Inflammatory macrophage (primary cell): ENCODE measurements at regions not wholly inside any gene's neighbourhood (a gene's known extent, or its start where the extent isn't known, plus 50 kb on each side); places are given as distances from the start of the nearest gene placed in this dataset.
"Not testable (repeated sequence)": the region's sequence is repeated elsewhere in the genome, so short reads cannot be mapped to it uniquely, and the experiment has no call there.

Experiments used
- DNase-seq, 2 donors: peaks; one replicate each; pipeline ENCODE4 v3.0.0-alpha.2; 2020 to 2022

DNA sequence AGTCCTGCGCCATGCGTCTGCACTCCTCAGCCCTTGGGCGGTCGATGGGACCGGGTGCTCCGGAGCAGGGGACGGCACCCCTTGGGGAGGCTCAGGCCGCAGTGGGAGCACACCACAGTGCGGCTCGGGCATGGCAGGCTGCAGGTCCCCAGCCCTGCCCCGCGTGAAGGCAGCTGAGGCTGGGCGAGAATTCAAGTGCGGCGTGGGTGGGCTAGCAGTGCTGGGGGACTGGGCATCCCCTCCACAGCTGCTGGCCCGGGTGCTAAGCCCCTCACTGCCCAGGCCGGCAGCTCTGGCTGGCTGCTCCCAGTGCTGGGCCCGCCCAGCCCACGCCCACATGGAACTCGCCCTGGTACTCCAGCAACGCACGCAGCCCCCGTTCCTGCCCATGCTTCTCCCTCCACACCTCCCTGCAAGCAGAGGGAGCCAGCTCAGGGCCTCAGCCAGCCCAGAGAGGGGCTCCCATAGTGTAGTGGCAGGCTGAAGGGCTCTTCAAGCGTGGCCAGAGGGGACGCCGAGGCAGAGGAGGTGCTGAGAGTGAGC lies 198.3 kb upstream of the CNTNAP5 start:
- DNase-seq = no peak

DNA sequence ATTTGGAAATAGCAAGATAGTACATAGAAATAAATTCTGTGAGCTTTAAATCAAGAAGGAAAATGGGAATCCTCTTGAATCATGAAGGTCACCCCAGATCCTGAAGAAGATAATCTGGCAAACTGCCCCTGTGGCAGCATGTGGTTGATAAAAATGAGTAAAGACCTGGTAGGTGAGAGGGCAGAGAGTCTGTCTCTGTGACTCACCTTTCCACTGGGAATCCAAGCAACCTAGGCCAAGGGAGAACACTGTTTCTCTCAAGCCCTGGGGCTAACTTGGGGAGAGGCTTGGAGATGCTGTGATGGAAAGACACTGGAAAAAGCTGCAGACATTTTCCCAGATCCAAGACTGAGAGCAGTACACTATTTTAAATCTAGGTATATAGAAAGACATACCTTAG lies 185.8 kb upstream of the CNTNAP5 start:
- no peak for DNase-seq

DNA sequence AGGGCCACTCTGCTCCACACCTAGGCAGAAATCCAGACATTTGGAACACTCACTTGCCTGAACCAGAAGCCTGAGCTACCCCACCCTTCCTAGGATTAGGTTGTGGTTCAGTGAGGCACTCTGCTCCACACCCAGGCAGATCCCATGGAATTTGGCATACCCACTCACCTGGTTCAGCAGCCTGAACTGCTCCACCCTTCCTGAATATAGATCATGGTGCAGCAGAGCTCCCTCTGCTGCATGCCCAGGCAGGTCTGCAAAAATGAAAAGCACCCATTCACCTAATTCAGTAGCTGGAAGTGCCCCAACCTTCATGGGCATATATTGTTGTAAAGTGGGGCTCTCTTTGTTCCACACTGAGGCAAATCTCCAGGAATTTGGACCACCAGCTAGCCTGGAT lies 185.1 kb upstream of the CNTNAP5 start:
- DNase-seq = no peak

GRCh38 chr2:123840574-123840973 lies 184.5 kb upstream of the CNTNAP5 start:
- no peak for DNase-seq

- no peak for DNase-seq
Measured at GRCh38 chr2:123851281-123851680, 173.8 kb upstream of the CNTNAP5 start.

DNA sequence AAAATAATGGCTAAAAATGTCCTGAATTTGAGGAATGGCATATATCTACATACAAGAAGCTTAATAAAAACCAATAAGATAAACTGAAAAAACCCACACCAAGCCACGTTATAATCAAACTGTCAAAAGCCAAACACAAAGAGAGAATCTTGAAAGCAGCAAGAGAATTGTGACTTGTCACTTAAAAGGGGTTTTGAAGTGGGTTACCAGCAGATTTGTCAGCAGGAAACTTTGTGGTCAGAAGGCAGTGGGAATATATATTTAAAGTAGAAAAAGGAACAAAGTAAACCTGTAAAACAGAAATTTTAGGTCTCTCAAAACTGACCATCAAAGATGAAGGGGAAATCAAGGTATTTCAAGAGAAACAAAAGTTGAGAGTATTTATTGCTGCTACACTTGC lies 171.9 kb upstream of the CNTNAP5 start:
- DNase-seq = no peak

DNA sequence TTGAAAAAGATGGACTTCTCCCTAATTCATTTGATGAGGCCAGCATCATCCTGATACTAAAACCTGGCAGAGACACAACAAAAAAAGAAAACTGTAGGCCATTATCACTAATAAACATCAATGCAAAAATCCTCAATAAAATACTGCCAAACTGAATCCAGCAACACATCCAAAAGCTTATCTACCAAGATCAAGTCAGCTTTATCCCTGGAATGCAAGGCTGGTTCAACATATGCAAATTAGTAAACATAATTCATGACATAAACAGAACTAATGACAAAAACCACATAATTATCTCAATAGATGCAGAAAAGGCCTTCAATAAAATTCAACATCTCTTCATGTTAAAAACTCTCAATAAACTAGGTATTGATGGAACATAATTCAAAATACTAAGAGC lies 166.1 kb upstream of the CNTNAP5 start:
- not testable (repeated sequence) for DNase-seq

DNA sequence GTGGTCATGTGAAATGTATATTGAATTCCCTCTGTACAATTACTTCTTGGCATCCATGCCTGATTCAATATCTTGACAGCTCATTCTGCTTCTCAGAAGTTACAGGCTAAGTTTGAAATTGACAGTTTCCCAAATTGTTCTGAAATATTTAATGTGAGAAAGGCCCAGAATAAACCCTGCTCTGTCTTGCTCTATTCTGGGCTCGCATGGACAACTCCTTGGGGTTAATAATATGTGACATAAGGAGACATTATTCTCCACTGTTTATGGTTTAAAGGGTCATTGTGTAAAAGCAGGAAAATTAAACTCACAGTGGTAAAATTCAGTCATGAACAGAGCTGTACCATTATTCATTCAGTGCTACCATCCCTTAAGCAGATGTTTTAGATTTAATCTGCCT lies 160.7 kb upstream of the CNTNAP5 start:
- no peak for DNase-seq

DNA sequence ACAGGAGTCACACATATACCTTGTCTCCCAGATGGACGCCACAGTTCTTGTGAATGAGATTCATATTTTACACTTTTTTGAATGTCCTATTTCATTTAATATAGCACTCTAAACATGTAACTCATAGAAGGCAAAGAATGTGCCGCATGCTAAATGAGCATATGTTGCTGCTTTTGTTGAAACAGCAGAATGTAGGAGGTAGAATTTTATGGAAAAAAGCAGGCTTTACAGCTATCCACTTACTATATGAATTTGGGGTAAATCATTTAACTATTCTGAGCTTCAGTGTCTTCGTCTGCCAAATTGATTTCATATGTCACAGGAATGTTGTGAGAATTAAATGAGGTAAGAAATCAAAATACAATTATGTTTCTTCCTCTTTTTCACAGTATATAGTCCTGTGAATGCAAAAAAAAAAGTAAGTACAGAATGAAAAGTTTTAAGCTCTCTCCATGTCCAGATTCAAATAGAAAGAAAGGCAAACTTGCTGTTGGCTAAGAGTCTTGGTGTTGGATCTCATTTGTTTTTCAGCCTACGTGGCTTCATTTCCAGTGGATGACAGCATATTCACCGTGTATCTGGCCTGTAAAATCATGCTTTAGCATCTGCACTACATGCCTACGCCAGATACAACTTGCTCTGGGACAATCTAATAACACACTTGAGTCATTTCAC lies 154.7 kb upstream of the CNTNAP5 start:
- no peak for DNase-seq

GRCh38 chr2:123870881-123871276 lies 154.2 kb upstream of the CNTNAP5 start:
- DNase-seq = no peak

DNA sequence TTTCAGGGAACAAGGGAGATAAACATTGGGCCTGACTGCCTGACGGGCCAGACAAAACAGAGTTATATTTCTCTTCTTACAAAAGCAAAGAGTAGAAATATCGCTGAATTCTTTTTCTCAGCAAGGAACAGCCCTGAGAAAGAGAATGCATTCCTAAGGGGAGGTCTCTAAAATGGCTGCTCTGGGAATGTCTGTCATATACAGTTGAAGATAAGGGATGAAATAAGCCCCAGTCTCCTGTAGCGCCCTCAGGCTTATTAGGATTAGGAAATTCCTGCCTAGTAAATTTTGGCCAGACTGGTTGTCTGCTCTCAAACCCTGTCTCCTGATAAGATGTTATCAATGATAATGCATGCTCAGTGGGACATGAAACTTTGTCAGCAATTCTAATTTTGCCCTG lies 134.9 kb upstream of the CNTNAP5 start:
- DNase-seq = no peak

- DNase-seq = no peak
Measured at GRCh38 chr2:123894167-123894566, 130.9 kb upstream of the CNTNAP5 start.

DNA sequence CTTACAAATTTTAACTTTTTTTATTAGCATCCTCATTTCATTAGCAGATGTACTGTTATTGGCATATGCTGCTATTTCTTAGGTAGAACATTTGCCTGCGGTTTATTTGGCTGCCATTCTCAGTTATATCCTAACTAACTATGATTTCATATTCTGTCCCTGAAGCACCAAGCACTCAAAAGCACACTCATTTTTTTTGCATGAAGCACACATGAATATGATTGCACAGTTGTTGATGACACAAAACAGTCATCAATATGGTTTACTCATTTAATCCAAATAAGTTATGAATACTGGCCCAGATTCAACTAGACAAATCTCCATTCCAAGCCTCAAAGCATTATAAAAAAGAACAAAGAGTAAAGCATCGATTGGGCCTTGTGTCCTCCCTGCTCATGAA lies 129.4 kb upstream of the CNTNAP5 start:
- no peak for DNase-seq

- DNase-seq = no peak
Measured at GRCh38 chr2:123901256-123901655, 123.8 kb upstream of the CNTNAP5 start.

GRCh38 chr2:123906361-123906760 lies 118.7 kb upstream of the CNTNAP5 start:
- DNase-seq = no peak

- no peak for DNase-seq
Measured at GRCh38 chr2:123908522-123908921, 116.6 kb upstream of the CNTNAP5 start.

DNA sequence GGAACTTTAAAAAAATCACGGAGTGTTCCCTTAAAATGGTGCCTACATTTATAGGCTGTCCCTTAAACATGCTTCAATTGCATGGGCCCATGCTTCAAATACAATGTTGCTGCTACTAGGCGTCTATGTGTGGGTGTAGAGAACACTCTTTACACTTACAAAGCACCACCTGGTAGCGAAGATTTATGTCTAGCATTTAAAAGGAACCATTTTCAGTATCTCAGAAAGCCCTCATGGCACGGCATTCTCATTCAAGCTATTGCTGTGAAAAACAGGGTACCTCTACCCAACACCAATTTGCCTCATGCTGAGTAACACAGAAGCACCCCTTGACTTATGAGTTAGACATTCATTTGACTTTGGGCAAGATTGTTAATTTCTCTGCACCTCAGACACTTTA lies 112.9 kb upstream of the CNTNAP5 start:
- DNase-seq = no peak

DNA sequence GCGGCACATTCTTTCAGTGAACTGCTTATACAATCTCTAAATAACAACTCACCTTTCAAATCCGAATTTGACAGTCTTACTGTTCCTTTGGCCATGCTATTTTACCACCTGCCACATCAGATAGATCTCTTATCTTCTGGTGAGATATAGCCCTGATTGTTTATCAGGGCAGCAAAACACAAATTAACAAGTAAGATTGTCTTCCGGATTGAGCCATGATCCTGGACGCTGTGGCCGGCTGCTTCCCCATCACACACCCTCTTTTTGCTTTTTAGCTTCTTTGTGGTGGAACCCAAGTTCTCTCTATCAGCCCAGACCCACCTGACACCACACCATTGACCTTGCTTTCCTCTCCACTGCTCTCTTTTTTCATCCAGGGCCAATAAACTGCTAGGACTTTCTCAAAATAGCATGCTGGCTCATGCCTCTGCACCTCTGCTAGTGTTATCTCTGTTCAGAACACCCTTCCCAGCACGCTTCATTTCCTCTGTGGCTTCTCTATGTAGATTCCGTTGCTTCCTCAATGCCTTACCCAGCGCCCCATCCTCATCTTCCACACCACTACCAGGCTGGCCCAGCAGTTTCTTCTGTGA lies 111.8 kb upstream of the CNTNAP5 start:
- no peak for DNase-seq

DNA sequence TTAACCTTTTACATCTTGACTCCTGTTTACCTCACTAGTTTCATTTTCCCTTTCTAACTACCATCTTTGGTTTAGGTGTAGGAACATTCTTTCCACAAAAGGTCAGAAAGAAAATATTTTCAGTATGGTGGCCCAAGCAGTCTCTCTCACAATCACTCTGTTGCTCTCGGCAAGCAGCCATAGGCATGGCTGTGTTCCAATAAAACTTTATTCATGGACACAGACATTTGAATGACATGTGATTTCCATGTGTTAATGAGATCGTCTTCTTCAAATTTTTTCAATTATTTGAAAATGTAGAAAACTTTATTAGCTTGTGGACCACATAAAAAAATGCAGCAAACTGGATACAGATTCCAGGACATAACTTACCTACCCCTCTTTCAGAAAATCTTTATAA lies 109.7 kb upstream of the CNTNAP5 start:
- DNase-seq = no peak

DNA sequence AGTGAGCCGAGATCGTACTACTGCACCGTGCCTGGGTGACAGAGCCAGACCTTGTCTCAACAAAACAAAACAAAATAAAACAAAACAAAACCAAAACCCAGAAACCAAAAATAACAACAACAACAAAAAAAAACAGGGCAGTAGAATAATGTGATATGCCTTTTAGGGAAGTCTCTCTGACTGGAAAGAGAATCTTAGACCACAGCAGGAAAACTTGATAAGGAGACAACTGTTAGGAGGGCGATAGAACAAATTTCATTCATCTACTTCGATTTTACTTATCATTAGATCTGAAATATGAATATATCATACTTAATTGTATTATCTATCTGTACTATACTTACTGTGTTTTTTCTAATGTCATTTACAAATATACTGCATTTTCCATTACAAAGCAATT lies 109.0 kb upstream of the CNTNAP5 start:
- no peak for DNase-seq

DNA sequence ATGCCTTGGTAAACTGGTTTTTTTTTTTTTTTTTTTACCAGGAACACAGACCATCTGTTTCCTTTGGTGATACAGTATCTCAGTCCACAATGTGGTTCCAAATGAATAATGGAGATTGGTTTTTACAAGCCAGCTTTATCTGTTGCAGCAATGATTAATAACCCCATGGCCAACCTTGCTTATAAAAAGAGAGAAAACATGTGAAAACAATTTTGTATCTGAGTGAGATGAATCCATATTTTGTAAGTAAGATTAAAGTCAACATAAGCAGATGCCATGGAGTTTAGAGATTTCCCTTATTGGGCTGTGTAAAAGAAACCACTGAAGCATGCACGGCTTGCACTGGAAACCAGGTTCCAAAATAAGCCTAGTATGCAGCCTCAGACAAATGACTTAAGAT lies 108.6 kb upstream of the CNTNAP5 start:
- no peak for DNase-seq

GRCh38 chr2:123917241-123917640 lies 107.8 kb upstream of the CNTNAP5 start:
- no peak for DNase-seq

- no peak for DNase-seq
Measured at GRCh38 chr2:123928358-123928757, 96.7 kb upstream of the CNTNAP5 start.

GRCh38 chr2:123935405-123935804 lies 89.7 kb upstream of the CNTNAP5 start:
- DNase-seq = no peak

DNA sequence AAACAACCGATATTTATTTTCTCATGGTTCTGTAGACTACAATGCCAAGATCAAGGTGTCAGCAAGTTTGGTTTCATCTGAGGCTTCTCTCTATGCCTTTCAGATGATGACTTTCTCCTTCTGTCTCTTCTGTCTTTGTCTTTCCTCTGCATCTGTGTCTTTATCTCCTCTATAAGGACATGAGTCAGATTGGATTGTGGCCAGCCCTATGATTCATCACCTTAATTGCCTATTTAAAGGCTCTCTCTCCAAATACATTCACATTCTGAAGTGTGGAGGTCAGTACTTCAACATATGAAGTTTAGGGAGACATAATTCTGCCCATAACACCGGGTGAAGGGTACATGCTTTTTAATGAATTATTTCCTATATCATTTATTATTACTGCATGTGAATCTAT lies 71.2 kb upstream of the CNTNAP5 start:
- DNase-seq = no peak
